Heart left ventricle (tissue), 16 donors: ENCODE measurements at regions not wholly inside any gene's neighbourhood (a gene's known extent, or its start where the extent isn't known, plus 50 kb on each side); places are given as distances from the start of the nearest gene placed in this dataset.

Experiments
- ATAC-seq, 4 donors: fragments of 200-7000 bp; cut with Tn5 transposase; one replicate each; pipeline ENCODE4 v1.9.1; 2020 to 2022; ENCODE audit warnings: moderate library complexity in 4 of 4, mild to moderate bottlenecking in 3 of 4, moderate number of reproducible peaks in 1 of 4
- DNase-seq, 5 donors: peaks; one replicate each; pipeline ENCODE4 v3.0.0-alpha.2; 2020
- H3K27ac ChIP-seq, 12 donors: fragments of 200-600 bp; sonication (generic) in 4 of 12; one replicate each; pipeline versions ENCODE4 v1.5.0 to v1.8.0; 2016 to 2022; ENCODE audit warnings: mild to moderate bottlenecking in 2 of 12
- H3K27me3 ChIP-seq, 9 donors: fragments of 200-600 bp; sonication (generic) in 2 of 9; one replicate each; pipeline versions ENCODE4 v1.5.1 to v1.8.0; 2016 to 2022; ENCODE audit warnings: mild to moderate bottlenecking in 3 of 9
- H3K36me3 ChIP-seq, 9 donors: fragments of 200-600 bp; sonication (generic) in 2 of 9; one replicate each; pipeline versions ENCODE4 v1.5.0 to v1.8.0; 2018 to 2022; ENCODE audit warnings: mild to moderate bottlenecking in 2 of 9
- H3K4me1 ChIP-seq, 12 donors: fragments of 200-600 bp; sonication (generic) in 4 of 12; one replicate each; pipeline versions ENCODE4 v1.5.0 to v1.8.0; 2016 to 2022; ENCODE audit warnings: mild to moderate bottlenecking in 3 of 12
- H3K4me3 ChIP-seq, 12 donors: fragments of 200-600 bp; sonication (generic) in 4 of 12; one replicate each; pipeline versions ENCODE4 v1.5.0 to v1.8.0; 2017 to 2022; ENCODE audit warnings: mild to moderate bottlenecking in 9 of 12, moderate library complexity in 4 of 12
- H3K9me3 ChIP-seq, 12 donors: fragments of 200-600 bp; sonication (generic) in 4 of 12; one replicate each; pipeline versions ENCODE4 v1.5.0 to v1.8.0; 2016 to 2022; ENCODE audit warnings: mild to moderate bottlenecking in 1 of 12
- CTCF ChIP-seq, 12 donors: fragments of 200-600 bp; sonication (generic) in 4 of 12; IDR thresholded peaks; one replicate each; pipeline versions ENCODE4 v1.5.0 to v1.8.0; 2018 to 2022; ENCODE audit warnings: antibody characterized with exemption in 12 of 12, mild to moderate bottlenecking in 5 of 12
- POLR2A ChIP-seq, 2 donors: fragments of 450-650 bp; IDR thresholded peaks; one replicate each; pipeline ENCODE4 v1.6.1; 2017; ENCODE audit warnings: antibody characterized with exemption in 2 of 2, mild to moderate bottlenecking in 2 of 2, moderate library complexity in 2 of 2
- WGBS, 4 donors: extraction: QIAGEN DNeasy Blood & Tissue Kit in 2 of 4; methylation state at CpG; one replicate each; pipeline versions ENCODE4 v1.1.5 to v1.1.7; 2013 to 2018; 5-methylcytosine and 5-hydroxymethylcytosine counted together
- intact Hi-C, 10 donors: fragments of 100-400 bp; cut with DNase I; formaldehyde crosslinking; loops; one replicate each; pipeline versions ENCODE4 v1.11.1 to v1.14.2; 2022
- donor health status: ischemic (EF 13 %, LVEDD 7.1; RV severe dilation, severe dysfunction).
- donor health status: healthy with polysubstance abuse.
- donor health status: DM: no; HTN: yes; CAD: no.
- donor health status: DM: no; HTN: no; CAD: no.
- donor health status: ischemic (EF 25% LVEDD 6.9; RV normal size, moderate dysfunction).
- donor health status: ischemic (EF 25% LVEDD 5.7; RV mildly dilated, moderate dysfunction).
- donor health status: healthy.
- donor health status: DM: yes; HTN: yes; CAD: no.
- donor health status: ischemic (EF 35%, LVEDD 5.7; RV mildly dilated, moderate dysfunction).
- donor health status: nonischemic (EF 11% LVEDD 7.7; RV severe dilation, severe dysfunction).
- donor health status: DM: yes; HTN: yes; CAD: no.
- donor health status: PGD.
- donor health status: ischemic (EF 29% LVEDD 5.4; RV normal size, mild dysfunction).
- donor health status: nonischemic (EF 23%, LVEDD 6.1; RV moderate dilation, normal function).

- no peak for TF ChIP-seq POLR2A (IDR thresholded peaks at IDR 0.05)
- no peak for TF ChIP-seq CTCF (IDR thresholded peaks at IDR 0.05)
- ATAC-seq (no peak), DNase-seq (no peak)
- no peaks in the 10 kb centered on the region for H3K27me3 ChIP-seq
- H3K4me1 ChIP-seq: no peaks in the 10 kb centered on the region
- 28 to 39% (median 30%) methylated on average over 4 of the region's 4 CpGs for WGBS, 4 donors
- no peak overlapping the region for H3K27ac ChIP-seq
- intact Hi-C loops: no loop called here
- H3K9me3 ChIP-seq: no peaks in the 10 kb centered on the region
- H3K36me3 ChIP-seq: no peaks in the 10 kb centered on the region
- H3K4me3 ChIP-seq: no peak overlapping the region
Observed at GRCh38 chr9:119443179-119443578, 73.9 kb upstream of the BRINP1 start.

- WGBS, 4 donors: 58 to 66% (median 63%) methylated on average over 1 of the region's 1 CpG
- no peak for ATAC-seq
- H3K36me3 ChIP-seq: no peaks in the 10 kb centered on the region
- TF ChIP-seq POLR2A (IDR thresholded peaks at IDR 0.05) (no peak), CTCF (IDR thresholded peaks at IDR 0.05) (no peak)
- H3K9me3 ChIP-seq: no peaks in the 10 kb centered on the region
- no peaks in the 10 kb centered on the region for H3K27me3 ChIP-seq
- no peak for DNase-seq
- intact Hi-C loops: no loop called here
- no peak overlapping the region for H3K4me3 ChIP-seq
- H3K4me1 ChIP-seq: no peaks in the 10 kb centered on the region
- no peak overlapping the region for H3K27ac ChIP-seq
Observed at GRCh38 chr9:119441832-119442231, 72.6 kb upstream of the BRINP1 start.

- Histone ChIP-seq H3K36me3 (no peaks in the 10 kb centered on the region), H3K27ac (no peak overlapping the region), H3K4me1 (no peaks in the 10 kb centered on the region), H3K27me3 (no peaks in the 10 kb centered on the region), H3K9me3 (no peaks in the 10 kb centered on the region), H3K4me3 (no peak overlapping the region)
- ATAC-seq: no peak
- TF ChIP-seq POLR2A (IDR thresholded peaks at IDR 0.05) (no peak), CTCF (IDR thresholded peaks at IDR 0.05) (no peak)
- no peak for DNase-seq
- 19 to 23% (median 21%) methylated on average over 2 of the region's 2 CpGs for WGBS, 4 donors
- intact Hi-C loops: no loop called here
Observed at GRCh38 chr9:119441338-119441737, 72.1 kb upstream of the BRINP1 start.

- no peak for TF ChIP-seq POLR2A (IDR thresholded peaks at IDR 0.05)
- no peak for TF ChIP-seq CTCF (IDR thresholded peaks at IDR 0.05)
- Histone ChIP-seq H3K4me3 (no peak overlapping the region), H3K9me3 (no peaks in the 10 kb centered on the region), H3K36me3 (no peaks in the 10 kb centered on the region), H3K4me1 (no peaks in the 10 kb centered on the region), H3K27ac (no peak overlapping the region), H3K27me3 (no peaks in the 10 kb centered on the region)
- intact Hi-C loops: no loop called here
- WGBS, 4 donors: 78 to 88% (median 87%) methylated on average over 2 of the region's 2 CpGs
- ATAC-seq (no peak), DNase-seq (no peak)
Observed at GRCh38 chr9:119436261-119436660, 67.0 kb upstream of the BRINP1 start.
